Left lung (tissue), 4 donors: ENCODE measurements at regions not wholly inside any gene's neighbourhood (a gene's known extent, or its start where the extent isn't known, plus 50 kb on each side); places are given as distances from the start of the nearest gene placed in this dataset.

Experiments
- ATAC-seq: fragments of 200-7000 bp; cut with Tn5 transposase; one replicate; pipeline ENCODE4 v1.9.1; 2020; ENCODE audit warnings: moderate library complexity
- DNase-seq, 4 donors: peaks; one replicate each; pipeline ENCODE4 v3.0.0-alpha.2; 2013 to 2020
- H3K27ac ChIP-seq, 2 donors: fragments of 200-600 bp; sonication (generic) in 1 of 2; one replicate each; pipeline versions ENCODE4 v1.5.0 to v1.8.0; 2020 to 2021
- H3K27me3 ChIP-seq, 2 donors: fragments of 200-600 bp; sonication (generic) in 1 of 2; one replicate each; pipeline versions ENCODE4 v1.5.0 to v1.8.0; 2020 to 2021
- H3K36me3 ChIP-seq, 2 donors: fragments of 200-600 bp; sonication (generic) in 1 of 2; one replicate each; pipeline versions ENCODE4 v1.5.0 to v1.8.0; 2020 to 2021
- H3K4me1 ChIP-seq, 2 donors: fragments of 200-600 bp; one replicate each; pipeline ENCODE4 v1.8.0; 2021
- H3K4me3 ChIP-seq, 2 donors: fragments of 200-600 bp; sonication (generic) in 1 of 2; one replicate each; pipeline versions ENCODE4 v1.5.0 to v1.8.0; 2020 to 2021; ENCODE audit warnings: mild to moderate bottlenecking in 1 of 2
- H3K9me3 ChIP-seq, 2 donors: fragments of 200-600 bp; sonication (generic) in 1 of 2; one replicate each; pipeline versions ENCODE4 v1.5.0 to v1.8.0; 2020 to 2021
- intact Hi-C, 2 donors: fragments of 100-400 bp; cut with DNase I; formaldehyde crosslinking; loops; one replicate each; pipeline versions ENCODE4 v1.11.2 to v1.14.2; 2022
- TF ChIP-seq, protein P1 (sequence below), 2 donors: fragments of 200-600 bp; sonication (generic) in 1 of 2; IDR thresholded peaks; one replicate each; pipeline versions ENCODE4 v1.5.0 to v1.8.0; 2021; ENCODE audit warnings: antibody characterized with exemption in 2 of 2
- donor health status: DM: no; HTN: yes; CAD: no.
- donor health status: DM: no; HTN: no; CAD: no.

GRCh38 chr4:136414981-136415380 is 1117.3 kb downstream of the PCDH18 start:
- DNase-seq: no peak
- no peak for ATAC-seq
- Histone ChIP-seq H3K27me3 (no peaks in the 10 kb centered on the region), H3K4me3 (no peak overlapping the region), H3K9me3 (no peaks in the 10 kb centered on the region), H3K36me3 (no peaks in the 10 kb centered on the region), H3K4me1 (no peaks in the 10 kb centered on the region), H3K27ac (no peak overlapping the region)
- TF ChIP-seq, protein P1, sequence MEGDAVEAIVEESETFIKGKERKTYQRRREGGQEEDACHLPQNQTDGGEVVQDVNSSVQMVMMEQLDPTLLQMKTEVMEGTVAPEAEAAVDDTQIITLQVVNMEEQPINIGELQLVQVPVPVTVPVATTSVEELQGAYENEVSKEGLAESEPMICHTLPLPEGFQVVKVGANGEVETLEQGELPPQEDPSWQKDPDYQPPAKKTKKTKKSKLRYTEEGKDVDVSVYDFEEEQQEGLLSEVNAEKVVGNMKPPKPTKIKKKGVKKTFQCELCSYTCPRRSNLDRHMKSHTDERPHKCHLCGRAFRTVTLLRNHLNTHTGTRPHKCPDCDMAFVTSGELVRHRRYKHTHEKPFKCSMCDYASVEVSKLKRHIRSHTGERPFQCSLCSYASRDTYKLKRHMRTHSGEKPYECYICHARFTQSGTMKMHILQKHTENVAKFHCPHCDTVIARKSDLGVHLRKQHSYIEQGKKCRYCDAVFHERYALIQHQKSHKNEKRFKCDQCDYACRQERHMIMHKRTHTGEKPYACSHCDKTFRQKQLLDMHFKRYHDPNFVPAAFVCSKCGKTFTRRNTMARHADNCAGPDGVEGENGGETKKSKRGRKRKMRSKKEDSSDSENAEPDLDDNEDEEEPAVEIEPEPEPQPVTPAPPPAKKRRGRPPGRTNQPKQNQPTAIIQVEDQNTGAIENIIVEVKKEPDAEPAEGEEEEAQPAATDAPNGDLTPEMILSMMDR (IDR thresholded peaks at IDR 0.05): no peak
- intact Hi-C loops: no loop called here

GRCh38 chr4:136412708-136413107 is 1119.6 kb downstream of the PCDH18 start:
- intact Hi-C loops: no loop called here
- H3K4me3 ChIP-seq: no peak overlapping the region
- no peaks in the 10 kb centered on the region for H3K27me3 ChIP-seq
- TF ChIP-seq, protein P1 (IDR thresholded peaks at IDR 0.05): no peak
- H3K27ac ChIP-seq: no peak overlapping the region
- DNase-seq (no peak), ATAC-seq (no peak)
- no peaks in the 10 kb centered on the region for H3K9me3 ChIP-seq
- H3K4me1 ChIP-seq: no peaks in the 10 kb centered on the region
- no peaks in the 10 kb centered on the region for H3K36me3 ChIP-seq

GRCh38 chr4:136400829-136401228 is 1131.5 kb downstream of the PCDH18 start:
- Histone ChIP-seq H3K36me3 (no peaks in the 10 kb centered on the region), H3K4me3 (no peak overlapping the region), H3K27ac (no peak overlapping the region), H3K9me3 (no peaks in the 10 kb centered on the region), H3K4me1 (no peaks in the 10 kb centered on the region), H3K27me3 (no peaks in the 10 kb centered on the region)
- TF ChIP-seq, protein P1 (IDR thresholded peaks at IDR 0.05): no peak
- intact Hi-C loops: no loop called here
- DNase-seq (no peak), ATAC-seq (no peak)

DNA sequence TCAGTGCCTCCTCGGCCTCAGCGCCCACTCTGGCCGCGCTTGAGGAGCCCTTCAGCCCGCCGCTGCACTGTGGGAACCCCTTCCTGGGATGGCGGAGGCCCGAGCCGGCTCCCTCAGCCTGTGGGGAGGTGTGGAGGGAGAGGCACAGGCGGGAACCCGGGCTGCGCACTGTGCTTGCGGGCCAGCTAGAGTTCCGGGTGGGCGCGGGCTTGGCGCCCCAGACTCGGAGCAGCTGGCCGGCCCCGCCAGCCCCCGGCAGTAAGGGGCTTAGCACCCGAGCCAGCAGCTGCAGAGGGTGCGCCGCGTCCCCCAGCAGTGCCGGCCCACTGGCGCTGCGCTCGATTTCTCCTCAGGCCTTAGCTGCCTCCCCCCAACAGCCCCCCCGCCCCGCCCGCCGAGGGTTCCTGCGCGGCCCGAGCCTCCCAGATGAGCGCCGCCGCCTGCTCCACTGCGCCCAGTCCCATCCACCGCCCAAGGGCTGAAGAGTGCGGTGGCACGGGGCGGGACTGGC is 1137.0 kb downstream of the PCDH18 start:
- Histone ChIP-seq H3K27me3 (no peaks in the 10 kb centered on the region), H3K9me3 (no peaks in the 10 kb centered on the region), H3K4me3 (no peak overlapping the region), H3K27ac (no peak overlapping the region), H3K4me1 (no peaks in the 10 kb centered on the region), H3K36me3 (no peaks in the 10 kb centered on the region)
- DNase-seq (peak in 1 of 4 donors; percentile 76), ATAC-seq (peak; percentile 63)
- TF ChIP-seq, protein P1 (IDR thresholded peaks at IDR 0.05): no peak
- intact Hi-C loops: no loop called here

DNA sequence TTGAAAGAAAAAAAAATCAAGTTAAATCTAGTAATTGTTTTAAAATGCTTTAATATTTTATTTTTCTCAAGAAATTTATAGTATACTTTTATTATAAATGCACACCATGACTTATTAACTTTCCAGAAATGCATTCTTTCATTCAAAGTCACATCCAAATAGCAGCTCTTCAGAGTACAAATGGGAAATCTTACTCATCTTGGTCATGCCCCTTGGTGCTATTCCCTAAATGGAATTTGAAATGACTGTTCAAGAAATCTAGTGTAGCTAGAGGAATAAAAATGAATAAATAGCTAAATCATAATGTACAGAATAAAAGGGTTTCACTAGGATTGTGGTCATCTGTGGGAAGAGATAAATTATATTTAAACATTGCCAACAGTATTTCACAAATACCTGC is 1139.7 kb downstream of the PCDH18 start:
- Histone ChIP-seq H3K4me1 (no peaks in the 10 kb centered on the region), H3K27me3 (no peaks in the 10 kb centered on the region), H3K27ac (no peak overlapping the region), H3K36me3 (no peaks in the 10 kb centered on the region), H3K4me3 (no peak overlapping the region), H3K9me3 (no peaks in the 10 kb centered on the region)
- TF ChIP-seq, protein P1 (IDR thresholded peaks at IDR 0.05): no peak
- DNase-seq (no peak), ATAC-seq (no peak)
- intact Hi-C loops: no loop called here
